HL-60/S4 (cell line): ENCODE measurements at regions not wholly inside any gene's neighbourhood (a gene's known extent, or its start where the extent isn't known, plus 50 kb on each side); places are given as distances from the start of the nearest gene placed in this dataset.

ENCODE experiments used
- in situ Hi-C: fragments of 300-500 bp; cut with MboI; formaldehyde crosslinking; loops from 2 replicates; pipeline ENCODE4 v1.14.3; 2022; ENCODE audit warnings: low sequenced_read_pairs

- in situ Hi-C loops, result no loop called here
These were observed 183.5 kb upstream of the FAM98A start for GRCh38 chr2:33782395-33783230.

GRCh38 chr2:33777786-33778185 lies 178.7 kb upstream of the FAM98A start:
- in situ Hi-C loops, result no loop called here

GRCh38 chr2:33775306-33775705 lies 176.2 kb upstream of the FAM98A start:
- in situ Hi-C loops, result no loop called here

- in situ Hi-C loops, result no loop called here
These were observed 170.9 kb upstream of the FAM98A start for GRCh38 chr2:33770023-33770422.

GRCh38 chr2:33766175-33766574 lies 167.1 kb upstream of the FAM98A start:
- in situ Hi-C loops, result no loop called here

- in situ Hi-C loops, result no loop called here
These were observed 166.0 kb upstream of the FAM98A start for GRCh38 chr2:33765122-33765521.

GRCh38 chr2:33764551-33764950 lies 165.5 kb upstream of the FAM98A start:
- in situ Hi-C loops, result no loop called here

GRCh38 chr2:33763671-33764310 lies 164.7 kb upstream of the FAM98A start:
- in situ Hi-C loops, result no loop called here

GRCh38 chr2:33762636-33763035 lies 163.5 kb upstream of the FAM98A start:
- in situ Hi-C loops, result no loop called here

- in situ Hi-C loops, result no loop called here
These were observed 147.2 kb upstream of the FAM98A start for GRCh38 chr2:33746208-33746800.

GRCh38 chr2:33735096-33735495 lies 136.0 kb upstream of the FAM98A start:
- in situ Hi-C loops, result no loop called here

- in situ Hi-C loops, result no loop called here
These were observed 131.7 kb upstream of the FAM98A start for GRCh38 chr2:33730804-33731203.

GRCh38 chr2:33730193-33730592 lies 131.1 kb upstream of the FAM98A start:
- in situ Hi-C loops, result no loop called here

- in situ Hi-C loops, result no loop called here
These were observed 130.3 kb upstream of the FAM98A start for GRCh38 chr2:33729353-33729752.

GRCh38 chr2:33728106-33728505 lies 129.0 kb upstream of the FAM98A start:
- in situ Hi-C loops, result no loop called here

GRCh38 chr2:33727361-33728032 lies 128.4 kb upstream of the FAM98A start:
- in situ Hi-C loops, result no loop called here

GRCh38 chr2:33726415-33726814 lies 127.3 kb upstream of the FAM98A start:
- in situ Hi-C loops, result no loop called here

GRCh38 chr2:33723329-33723728 lies 124.2 kb upstream of the FAM98A start:
- in situ Hi-C loops, result no loop called here

GRCh38 chr2:33719067-33719466 lies 120.0 kb upstream of the FAM98A start:
- in situ Hi-C loops, result no loop called here

GRCh38 chr2:33712674-33713073 lies 113.6 kb upstream of the FAM98A start:
- in situ Hi-C loops, result no loop called here

- in situ Hi-C loops, result no loop called here
These were observed 110.9 kb upstream of the FAM98A start for GRCh38 chr2:33709951-33710350.
